Adipocyte (in vitro differentiated cells): ENCODE measurements at regions not wholly inside any gene's neighbourhood (a gene's known extent, or its start where the extent isn't known, plus 50 kb on each side); places are given as distances from the start of the nearest gene placed in this dataset.

Experiments used
- DNase-seq: peaks from one replicate; pipeline ENCODE4 v3.0.0-alpha.2; 2015; ENCODE audit warnings: low read depth
- H3K27me3 ChIP-seq: replicated peaks from 2 replicates; pipeline ENCODE4 v1.7.0; 2013; ENCODE audit warnings: mild to moderate bottlenecking, low read length, moderate library complexity; ENCODE audit not compliant: control insufficient read depth, insufficient read depth
- H3K36me3 ChIP-seq: 2 replicates; pipeline ENCODE4 v1.7.0; 2013; ENCODE audit warnings: low read length, mild to moderate bottlenecking, moderate library complexity; ENCODE audit not compliant: control insufficient read depth, insufficient read depth, severe bottlenecking
- H3K4me1 ChIP-seq: 2 replicates; pipeline ENCODE4 v1.7.0; 2013; ENCODE audit warnings: mild to moderate bottlenecking, low read length, moderate library complexity; ENCODE audit not compliant: control insufficient read depth, insufficient read depth
- H3K4me3 ChIP-seq: 2 replicates; pipeline ENCODE4 v1.7.0; 2013; ENCODE audit warnings: mild to moderate bottlenecking, low read length, moderate library complexity
- H3K9ac ChIP-seq: 2 replicates; pipeline ENCODE4 v1.7.0; 2013; ENCODE audit warnings: mild to moderate bottlenecking, low read length, moderate library complexity
- H3K9me3 ChIP-seq: 2 replicates; pipeline ENCODE4 v1.7.0; 2013; ENCODE audit warnings: mild to moderate bottlenecking, low read length, moderate library complexity; ENCODE audit not compliant: control insufficient read depth

GRCh38 chr12:67152451-67152850 lies 116.7 kb upstream of the CAND1 start:
- Histone ChIP-seq H3K27me3 (no peaks in the 10 kb centered on the region), H3K9me3 (no peaks in the 10 kb centered on the region), H3K36me3 (no peaks in the 10 kb centered on the region), H3K9ac (no peak overlapping the region), H3K4me1 (no peaks in the 10 kb centered on the region), H3K4me3 (no peak overlapping the region)
- DNase-seq = no peak

- no peaks in the 10 kb centered on the region for H3K36me3 ChIP-seq
- H3K4me1 ChIP-seq = no peaks in the 10 kb centered on the region
- H3K9ac ChIP-seq = no peak overlapping the region
- no peak overlapping the region for H3K4me3 ChIP-seq
- DNase-seq = no peak
- H3K27me3 ChIP-seq = peaks cover 10% of the 10 kb centered on the region
- no peaks in the 10 kb centered on the region for H3K9me3 ChIP-seq
Measured at GRCh38 chr12:67154901-67155300, 114.3 kb upstream of the CAND1 start.

- no peak overlapping the region for H3K4me3 ChIP-seq
- no peak overlapping the region for H3K9ac ChIP-seq
- H3K36me3 ChIP-seq = no peaks in the 10 kb centered on the region
- peaks cover 10% of the 10 kb centered on the region for H3K27me3 ChIP-seq
- H3K4me1 ChIP-seq = no peaks in the 10 kb centered on the region
- peak; percentile 8 for DNase-seq
- no peaks in the 10 kb centered on the region for H3K9me3 ChIP-seq
Measured at GRCh38 chr12:67155863-67156262, 113.3 kb upstream of the CAND1 start.

- peak; percentile 47 for DNase-seq
Measured at GRCh38 chr12:67161322-67161918, 107.7 kb upstream of the CAND1 start.

GRCh38 chr12:67173258-67173657 lies 95.9 kb upstream of the CAND1 start:
- H3K9ac ChIP-seq = no peak overlapping the region
- no peak overlapping the region for H3K4me3 ChIP-seq
- H3K9me3 ChIP-seq = peaks cover 3% of the 10 kb centered on the region
- no peaks in the 10 kb centered on the region for H3K36me3 ChIP-seq
- no peaks in the 10 kb centered on the region for H3K4me1 ChIP-seq
- peaks cover 12% of the 10 kb centered on the region for H3K27me3 ChIP-seq
- no peak for DNase-seq

More at GRCh38 chr12:67161322-67161918, 107.7 kb upstream of the CAND1 start:
- Histone ChIP-seq H3K36me3 (no peaks in the 10 kb centered on the region), H3K9ac (no peak overlapping the region), H3K4me1 (no peaks in the 10 kb centered on the region), H3K27me3 (peaks cover 27% of the 10 kb centered on the region), H3K4me3 (no peak overlapping the region), H3K9me3 (no peaks in the 10 kb centered on the region)

- no peak for DNase-seq
- H3K36me3 ChIP-seq = no peaks in the 10 kb centered on the region
- H3K4me1 ChIP-seq = no peaks in the 10 kb centered on the region
- no peak overlapping the region for H3K4me3 ChIP-seq
- no peaks in the 10 kb centered on the region for H3K27me3 ChIP-seq
- no peak overlapping the region for H3K9ac ChIP-seq
- H3K9me3 ChIP-seq = peaks cover 6% of the 10 kb centered on the region
Measured at GRCh38 chr12:67182551-67182950, 86.6 kb upstream of the CAND1 start.

- Histone ChIP-seq H3K4me1 (no peaks in the 10 kb centered on the region), H3K27me3 (no peaks in the 10 kb centered on the region), H3K4me3 (no peak overlapping the region), H3K36me3 (no peaks in the 10 kb centered on the region), H3K9ac (no peak overlapping the region), H3K9me3 (no peaks in the 10 kb centered on the region)
- peak; percentile 50 for DNase-seq
Measured at GRCh38 chr12:67193704-67194103, 75.5 kb upstream of the CAND1 start.

GRCh38 chr12:67200386-67200785 lies 68.8 kb upstream of the CAND1 start:
- Histone ChIP-seq H3K36me3 (no peaks in the 10 kb centered on the region), H3K9ac (no peak overlapping the region), H3K9me3 (no peaks in the 10 kb centered on the region), H3K4me1 (no peaks in the 10 kb centered on the region), H3K4me3 (no peak overlapping the region), H3K27me3 (peaks cover 6% of the 10 kb centered on the region)
- DNase-seq = no peak

- H3K4me3 ChIP-seq = no peak overlapping the region
- DNase-seq = peak; percentile 1
Measured at GRCh38 chr12:67202011-67202677, 67.0 kb upstream of the CAND1 start.

GRCh38 chr12:67202678-67203012 lies 66.5 kb upstream of the CAND1 start:
- H3K4me1 ChIP-seq = no peaks in the 10 kb centered on the region
- H3K4me3 ChIP-seq = no peak overlapping the region
- H3K9me3 ChIP-seq = no peaks in the 10 kb centered on the region
- H3K36me3 ChIP-seq = no peaks in the 10 kb centered on the region
- H3K27me3 ChIP-seq = peaks cover 6% of the 10 kb centered on the region
- no peak for DNase-seq
- H3K9ac ChIP-seq = no peak overlapping the region

More at GRCh38 chr12:67202011-67202677, 67.0 kb upstream of the CAND1 start:
- Histone ChIP-seq H3K4me1 (no peaks in the 10 kb centered on the region), H3K9ac (no peak overlapping the region), H3K36me3 (no peaks in the 10 kb centered on the region), H3K27me3 (peaks cover 6% of the 10 kb centered on the region), H3K9me3 (no peaks in the 10 kb centered on the region)

- H3K4me3 ChIP-seq = no peak overlapping the region
Measured at GRCh38 chr12:67208281-67209067, 60.7 kb upstream of the CAND1 start.

More at GRCh38 chr12:67208281-67209067, 60.7 kb upstream of the CAND1 start:
- Histone ChIP-seq H3K9me3 (no peaks in the 10 kb centered on the region), H3K36me3 (no peaks in the 10 kb centered on the region), H3K9ac (no peak overlapping the region), H3K27me3 (peaks cover 9% of the 10 kb centered on the region), H3K4me1 (no peaks in the 10 kb centered on the region)
- no peak for DNase-seq
